MM.1S (cell line): ENCODE measurements at regions not wholly inside any gene's neighbourhood (a gene's known extent, or its start where the extent isn't known, plus 50 kb on each side); places are given as distances from the start of the nearest gene placed in this dataset.

ENCODE experiments used
- DNase-seq: peaks from one replicate; pipeline ENCODE4 v3.0.0-alpha.2; 2015
- H2AFZ ChIP-seq: fragments of 300-600 bp; sonication (generic); 2 replicates; pipeline ENCODE4 v1.6.0; 2016; ENCODE audit warnings: antibody characterized with exemption, low read length
- H3F3A ChIP-seq: fragments of 300-600 bp; sonication (generic); 2 replicates; pipeline ENCODE4 v1.6.1; 2016; ENCODE audit warnings: mild to moderate bottlenecking, antibody characterized with exemption, low read length, moderate library complexity, mixed read lengths; ENCODE audit not compliant: insufficient read depth
- H3K27ac ChIP-seq: fragments of 300-600 bp; sonication (generic); 2 replicates; pipeline ENCODE4 v1.5.1; 2016; ENCODE audit warnings: mild to moderate bottlenecking, low read length
- H3K27me3 ChIP-seq: fragments of 300-600 bp; sonication (generic); replicated peaks from 2 replicates; pipeline ENCODE4 v1.6.0; 2016; ENCODE audit warnings: low read length; ENCODE audit not compliant: insufficient read depth
- H3K36me3 ChIP-seq: fragments of 300-600 bp; sonication (generic); replicated peaks from 2 replicates; pipeline ENCODE4 v1.6.1; 2016; ENCODE audit warnings: mild to moderate bottlenecking, low read length, mixed read lengths; ENCODE audit not compliant: insufficient read depth
- H3K4me1 ChIP-seq: fragments of 300-600 bp; sonication (generic); 2 replicates; pipeline ENCODE4 v1.6.1; 2016; ENCODE audit warnings: low read length, mixed read lengths
- H3K4me2 ChIP-seq: fragments of 300-600 bp; sonication (generic); 2 replicates; pipeline ENCODE4 v1.6.0; 2016; ENCODE audit warnings: low read depth, low read length
- H3K4me3 ChIP-seq: fragments of 300-600 bp; sonication (generic); 2 replicates; pipeline ENCODE4 v1.5.1; 2016; ENCODE audit warnings: low read length, mixed read lengths
- H3K79me2 ChIP-seq: fragments of 300-600 bp; sonication (generic); 2 replicates; pipeline ENCODE4 v1.6.1; 2016; ENCODE audit warnings: mixed run types, low read length, mixed read lengths
- H3K9ac ChIP-seq: fragments of 300-600 bp; sonication (generic); 2 replicates; pipeline ENCODE4 v1.6.1; 2016; ENCODE audit warnings: low read length, mixed read lengths
- H3K9me2 ChIP-seq: fragments of 300-600 bp; sonication (generic); replicated peaks from 2 replicates; pipeline ENCODE4 v1.6.1; 2016; ENCODE audit warnings: mild to moderate bottlenecking, low read length, mixed read lengths; ENCODE audit not compliant: insufficient read depth
- H3K9me3 ChIP-seq: fragments of 300-600 bp; sonication (generic); replicated peaks from 2 replicates; pipeline ENCODE4 v1.6.1; 2016; ENCODE audit warnings: mild to moderate bottlenecking, low read length, mixed read lengths; ENCODE audit not compliant: insufficient read depth
- H4K20me1 ChIP-seq: fragments of 300-600 bp; sonication (generic); 2 replicates; pipeline ENCODE4 v1.6.1; 2016; ENCODE audit warnings: mild to moderate bottlenecking, low read length, moderate library complexity, mixed read lengths; ENCODE audit not compliant: insufficient read depth
- CTCF ChIP-seq: fragments of 300-600 bp; sonication (generic); IDR thresholded peaks from 2 replicates; pipeline ENCODE4 v1.5.1; 2016; ENCODE audit warnings: antibody characterized with exemption, low read length, mixed read lengths
- EZH2 ChIP-seq: fragments of 300-600 bp; sonication (generic); optimal IDR thresholded peaks from 2 replicates; pipeline ENCODE3; 2017; ENCODE audit warnings: low read depth, mild to moderate bottlenecking, antibody characterized with exemption, low read length, mixed read lengths
- EZH2phosphoT487 ChIP-seq: fragments of 300-600 bp; sonication (generic); IDR thresholded peaks from 2 replicates; pipeline ENCODE4 v1.6.1; 2018; ENCODE audit warnings: antibody characterized with exemption, low read length

GRCh38 chr1:5242850-5243249, 588.4 kb downstream of the AJAP1 start:
- TF ChIP-seq EZH2phosphoT487 (no peak), CTCF (no peak), EZH2 (no peak)
- Histone ChIP-seq H3K9me2 (no peaks in the 10 kb centered on the region), H3K36me3 (no peaks in the 10 kb centered on the region), H3K9me3 (no peaks in the 10 kb centered on the region), H3K4me1 (no peaks in the 10 kb centered on the region), H3K9ac (no peak overlapping the region), H3K79me2 (no peaks in the 10 kb centered on the region), H2AFZ (no peak overlapping the region), H4K20me1 (no peaks in the 10 kb centered on the region), H3K27ac (no peak overlapping the region), H3K4me2 (no peak overlapping the region), H3K27me3 (peaks cover 80% of the 10 kb centered on the region), H3F3A (no peaks in the 10 kb centered on the region), H3K4me3 (no peak overlapping the region)
- DNase-seq, result no peak

GRCh38 chr1:5239911-5240310, 585.5 kb downstream of the AJAP1 start:
- no peak overlapping the region for H3K4me3 ChIP-seq
- no peaks in the 10 kb centered on the region for H3K79me2 ChIP-seq
- H3K9me2 ChIP-seq, result no peaks in the 10 kb centered on the region
- H3K9me3 ChIP-seq, result no peaks in the 10 kb centered on the region
- H3K36me3 ChIP-seq, result no peaks in the 10 kb centered on the region
- H3K4me1 ChIP-seq, result no peaks in the 10 kb centered on the region
- no peak overlapping the region for H3K27ac ChIP-seq
- no peak for DNase-seq
- H3K9ac ChIP-seq, result no peak overlapping the region
- no peaks in the 10 kb centered on the region for H4K20me1 ChIP-seq
- no peaks in the 10 kb centered on the region for H3F3A ChIP-seq
- peaks cover 88% of the 10 kb centered on the region for H3K27me3 ChIP-seq
- TF ChIP-seq CTCF (no peak), EZH2phosphoT487 (no peak), EZH2 (no peak)
- H2AFZ ChIP-seq, result no peak overlapping the region
- no peak overlapping the region for H3K4me2 ChIP-seq

- no peaks in the 10 kb centered on the region for H3K36me3 ChIP-seq
- no peak overlapping the region for H2AFZ ChIP-seq
- H4K20me1 ChIP-seq, result no peaks in the 10 kb centered on the region
- no peaks in the 10 kb centered on the region for H3K79me2 ChIP-seq
- no peak overlapping the region for H3K9ac ChIP-seq
- no peak for TF ChIP-seq CTCF
- TF ChIP-seq EZH2phosphoT487, result no peak
- TF ChIP-seq EZH2, result no peak
- H3K4me2 ChIP-seq, result no peak overlapping the region
- H3F3A ChIP-seq, result no peaks in the 10 kb centered on the region
- H3K27ac ChIP-seq, result no peak overlapping the region
- no peaks in the 10 kb centered on the region for H3K9me2 ChIP-seq
- no peaks in the 10 kb centered on the region for H3K9me3 ChIP-seq
- DNase-seq, result no peak
- H3K4me1 ChIP-seq, result no peaks in the 10 kb centered on the region
- no peak overlapping the region for H3K4me3 ChIP-seq
- H3K27me3 ChIP-seq, result peaks cover 86% of the 10 kb centered on the region
Measured at GRCh38 chr1:5238351-5239130, 584.1 kb downstream of the AJAP1 start.
